Caki2 (cell line): ENCODE measurements at regions not wholly inside any gene's neighbourhood (a gene's known extent, or its start where the extent isn't known, plus 50 kb on each side); places are given as distances from the start of the nearest gene placed in this dataset.

ENCODE experiments used
- DNase-seq: peaks from one replicate; pipeline ENCODE4 v3.0.0-alpha.2; 2015; ENCODE audit warnings: low read depth
- in situ Hi-C: cut with HindIII; loops from 2 replicates; pipeline ENCODE4 v1.10.0; 2016; ENCODE audit warnings: low sequenced_read_pairs, low pct_unique_long_range_greater_than_20kb, mixed read lengths

DNA sequence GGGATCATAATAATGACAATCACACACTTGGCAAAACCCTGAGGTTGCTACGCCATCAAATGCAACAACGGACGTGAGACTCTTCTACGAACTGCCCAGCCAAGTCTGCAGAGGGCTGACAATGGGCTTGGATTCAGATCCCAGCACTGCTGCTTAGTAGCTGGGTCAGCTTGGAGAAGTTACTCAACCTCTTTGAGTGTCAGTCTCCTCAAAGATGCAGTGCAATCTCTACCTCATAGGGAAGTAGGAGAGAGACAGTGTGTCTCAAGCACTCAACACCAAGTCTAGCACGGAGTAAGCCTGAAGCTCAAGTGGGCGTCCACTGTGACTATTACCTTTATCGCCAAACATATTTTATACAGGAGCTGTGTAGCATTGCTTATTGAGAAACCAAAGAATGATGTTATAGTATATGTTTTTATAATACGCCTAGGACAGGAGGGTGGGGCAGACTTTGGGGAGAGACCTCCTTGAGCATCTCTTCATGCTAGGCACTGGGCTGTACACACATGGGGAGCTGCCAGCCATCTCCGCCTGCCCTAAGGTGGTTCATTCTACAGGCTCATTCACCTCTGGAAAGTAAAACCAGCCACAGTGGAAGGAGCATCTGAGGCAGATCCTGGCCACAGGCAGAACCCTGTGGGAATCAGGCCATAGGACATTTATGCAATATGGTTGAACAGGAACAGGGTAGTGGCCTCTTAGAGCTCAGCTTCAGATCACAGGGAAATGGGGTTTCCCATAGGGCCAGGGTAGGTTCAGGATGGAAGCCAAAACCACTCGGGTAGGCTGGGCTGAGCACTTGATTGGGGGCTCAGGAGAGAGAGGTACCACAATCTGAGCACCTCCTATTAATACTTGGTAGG is 160.2 kb downstream of the MRPL14 start:
- DNase-seq = no peak
- in situ Hi-C loops = no loop called here

DNA sequence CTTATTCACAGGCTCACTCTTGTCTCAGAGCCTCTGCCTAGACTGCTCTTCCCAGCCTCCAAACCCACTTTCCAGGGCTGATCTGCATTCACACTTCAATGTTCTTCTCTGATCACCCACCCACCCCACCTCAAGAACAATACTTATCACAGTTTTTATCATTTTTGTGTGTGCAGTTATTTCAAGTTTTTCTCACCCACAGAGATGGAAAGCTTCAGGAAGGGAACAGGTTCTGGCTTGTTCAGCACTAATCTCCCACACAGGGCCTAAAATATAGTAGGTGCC is 160.9 kb downstream of the MRPL14 start:
- no peak for DNase-seq
- in situ Hi-C loops = no loop called here

DNA sequence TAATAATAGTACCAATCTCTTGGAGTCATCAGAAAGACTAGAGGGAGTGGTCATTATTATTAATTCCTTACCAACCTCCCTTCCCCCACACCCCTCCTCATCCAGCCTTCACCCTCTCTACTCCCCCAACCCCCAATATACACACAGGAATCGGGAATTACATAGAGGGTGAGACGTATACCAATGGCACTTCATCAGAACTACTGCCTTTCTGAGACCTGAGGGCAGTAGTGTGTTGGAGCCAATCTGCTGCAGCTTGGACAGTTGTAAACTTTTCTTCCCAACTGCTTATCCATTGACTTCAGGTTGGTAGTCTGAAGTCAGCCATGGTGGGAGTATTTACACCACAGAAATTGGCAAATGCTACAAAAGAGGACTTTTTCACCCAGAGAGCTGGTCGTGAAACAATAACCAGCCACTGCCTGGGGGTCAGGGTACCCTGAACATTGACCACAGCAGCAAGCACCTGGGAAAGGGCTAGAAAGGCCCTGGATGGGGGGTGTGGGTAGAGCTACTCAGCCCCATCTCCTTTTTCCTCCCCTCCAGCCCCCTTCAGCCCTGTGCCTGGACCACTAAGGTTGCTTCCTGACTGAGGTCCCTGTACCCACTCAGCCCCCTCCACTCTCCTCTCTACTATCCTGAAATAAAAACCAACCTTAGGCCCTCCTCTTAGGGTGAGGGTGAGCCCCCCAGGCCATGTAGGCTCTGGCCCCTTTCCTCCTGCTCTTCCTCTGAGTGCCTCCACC is 161.5 kb downstream of the MRPL14 start:
- DNase-seq = no peak
- in situ Hi-C loops = no loop called here

GRCh38 chr6:43964659-43965570 is 162.3 kb downstream of the MRPL14 start:
- in situ Hi-C loops = no loop called here
- DNase-seq = no peak

DNA sequence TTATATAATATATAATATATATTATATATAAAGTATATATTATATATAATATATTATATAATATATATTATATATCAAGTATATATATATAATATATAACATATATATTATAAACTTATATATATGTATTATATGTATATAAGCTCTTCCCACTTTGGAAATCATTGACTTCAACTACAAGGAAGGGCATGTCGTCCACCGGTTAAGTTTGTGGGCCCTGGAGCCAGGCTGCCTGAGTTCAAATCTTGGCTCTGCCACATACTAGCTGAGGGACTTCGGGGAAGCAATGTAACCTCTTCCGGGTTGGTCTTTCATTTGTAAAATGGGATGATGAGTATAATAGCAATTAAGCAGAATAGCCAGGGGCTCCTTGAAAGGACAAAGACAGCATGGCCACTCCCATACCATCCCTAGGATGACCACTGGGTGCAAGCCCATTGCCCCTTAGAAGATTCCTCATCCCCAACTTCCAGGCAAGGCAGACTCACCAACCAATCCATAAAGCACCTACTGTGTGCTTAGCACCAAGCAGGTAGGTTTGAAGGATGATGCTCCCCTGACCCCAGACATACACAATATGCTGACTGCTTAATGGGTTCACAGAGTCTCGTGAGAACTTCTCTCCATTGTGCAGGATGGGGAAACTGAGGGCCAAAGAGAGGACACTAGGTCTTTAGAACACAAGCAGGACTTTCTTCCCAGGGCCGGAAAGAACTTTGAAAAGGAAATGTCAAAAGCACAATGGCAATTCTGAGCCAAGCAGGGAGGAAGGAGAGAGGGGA is 163.2 kb downstream of the MRPL14 start:
- DNase-seq = no peak
- in situ Hi-C loops = no loop called here

DNA sequence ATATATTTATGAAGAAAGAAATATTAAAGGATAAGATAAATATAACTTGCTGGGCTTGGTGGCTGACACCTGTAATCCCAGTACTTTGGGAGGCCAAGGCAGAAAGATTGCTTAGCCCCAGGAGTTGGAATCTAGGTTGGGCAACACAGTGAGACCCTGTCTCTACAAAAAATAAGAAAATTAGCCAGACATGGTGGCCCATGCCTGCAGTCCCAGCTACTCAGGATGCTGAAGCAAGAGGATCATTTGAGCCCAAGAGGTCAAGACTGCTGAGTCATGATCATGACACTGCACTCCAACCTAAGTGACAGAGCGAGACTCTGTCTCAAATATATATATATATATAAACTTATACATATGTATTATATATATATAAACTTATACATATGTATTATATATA is 164.0 kb downstream of the MRPL14 start:
- in situ Hi-C loops = no loop called here
- no peak for DNase-seq

GRCh38 chr6:43962458-43962857 is 164.8 kb downstream of the MRPL14 start:
- in situ Hi-C loops = no loop called here
- peak; percentile 12 for DNase-seq

GRCh38 chr6:43957273-43957672 is 170.0 kb downstream of the MRPL14 start:
- DNase-seq = no peak
- in situ Hi-C loops = no loop called here

GRCh38 chr6:43956478-43956877 is 170.8 kb downstream of the MRPL14 start:
- no peak for DNase-seq
- in situ Hi-C loops = no loop called here

GRCh38 chr6:43954311-43955131 is 172.7 kb downstream of the MRPL14 start:
- DNase-seq = no peak
- in situ Hi-C loops = no loop called here

GRCh38 chr6:43953794-43954310 is 173.4 kb downstream of the MRPL14 start:
- in situ Hi-C loops = no loop called here

DNA sequence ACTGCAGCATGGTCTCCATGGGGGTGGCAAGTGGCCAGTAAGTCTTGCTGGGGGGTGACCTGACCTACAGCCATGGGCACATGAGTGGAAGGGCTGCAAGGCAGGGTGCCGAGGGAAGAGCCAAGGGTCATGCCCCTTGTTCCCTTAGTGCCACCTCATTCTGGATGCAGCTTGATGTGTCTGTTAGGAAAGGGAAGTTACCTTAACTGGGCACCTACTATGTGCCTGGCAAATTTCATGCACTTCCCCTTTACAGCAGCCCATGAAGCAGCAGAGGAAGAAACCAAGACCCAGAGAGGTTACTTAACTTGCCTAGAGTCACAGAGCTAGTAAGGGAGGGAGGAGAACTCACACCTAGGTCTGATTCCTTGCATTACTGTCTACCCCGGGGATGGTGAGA is 174.0 kb downstream of the MRPL14 start:
- in situ Hi-C loops = no loop called here
- DNase-seq = no peak

More at GRCh38 chr6:43953794-43954310, 173.4 kb downstream of the MRPL14 start:
- no peak for DNase-seq

DNA sequence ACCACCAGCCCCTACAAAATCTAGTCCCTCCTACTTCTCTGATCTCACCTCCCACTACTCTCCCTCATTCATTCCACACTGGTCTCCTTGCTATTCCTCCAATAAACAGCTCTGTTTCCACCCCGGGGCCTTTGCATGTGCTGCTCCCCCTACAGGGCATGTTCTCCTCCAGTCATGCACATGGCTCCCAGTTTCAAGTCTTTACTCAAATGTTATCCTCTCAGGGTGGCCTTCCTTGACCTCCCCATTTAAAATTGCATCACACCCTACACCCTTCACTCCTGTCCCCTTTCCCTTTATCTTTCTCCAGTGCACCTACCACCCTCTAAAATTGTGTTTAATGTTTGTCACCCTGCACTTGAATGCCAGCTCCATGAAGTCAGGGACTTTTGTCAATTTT is 174.5 kb downstream of the MRPL14 start:
- in situ Hi-C loops = no loop called here
- DNase-seq = no peak

GRCh38 chr6:43951756-43952675 is 175.2 kb downstream of the MRPL14 start:
- no peak for DNase-seq
- in situ Hi-C loops = no loop called here

- in situ Hi-C loops = no loop called here
- DNase-seq = peak; percentile 26
These were observed 176.0 kb downstream of the MRPL14 start for GRCh38 chr6:43951063-43951755.

- in situ Hi-C loops = no loop called here
These were observed 176.6 kb downstream of the MRPL14 start for GRCh38 chr6:43950731-43951062.

More at GRCh38 chr6:43950731-43951062, 176.6 kb downstream of the MRPL14 start:
- DNase-seq = no peak
